ENCODE measurements at regions not wholly inside any gene's neighbourhood (a gene's known extent, or its start where the extent isn't known, plus 50 kb on each side); places are given as distances from the start of the nearest gene placed in this dataset.

- ChIA-PET CTCF (no interaction called here), POLR2A (no interaction called here)
- TF ChIP-seq, protein P1, sequence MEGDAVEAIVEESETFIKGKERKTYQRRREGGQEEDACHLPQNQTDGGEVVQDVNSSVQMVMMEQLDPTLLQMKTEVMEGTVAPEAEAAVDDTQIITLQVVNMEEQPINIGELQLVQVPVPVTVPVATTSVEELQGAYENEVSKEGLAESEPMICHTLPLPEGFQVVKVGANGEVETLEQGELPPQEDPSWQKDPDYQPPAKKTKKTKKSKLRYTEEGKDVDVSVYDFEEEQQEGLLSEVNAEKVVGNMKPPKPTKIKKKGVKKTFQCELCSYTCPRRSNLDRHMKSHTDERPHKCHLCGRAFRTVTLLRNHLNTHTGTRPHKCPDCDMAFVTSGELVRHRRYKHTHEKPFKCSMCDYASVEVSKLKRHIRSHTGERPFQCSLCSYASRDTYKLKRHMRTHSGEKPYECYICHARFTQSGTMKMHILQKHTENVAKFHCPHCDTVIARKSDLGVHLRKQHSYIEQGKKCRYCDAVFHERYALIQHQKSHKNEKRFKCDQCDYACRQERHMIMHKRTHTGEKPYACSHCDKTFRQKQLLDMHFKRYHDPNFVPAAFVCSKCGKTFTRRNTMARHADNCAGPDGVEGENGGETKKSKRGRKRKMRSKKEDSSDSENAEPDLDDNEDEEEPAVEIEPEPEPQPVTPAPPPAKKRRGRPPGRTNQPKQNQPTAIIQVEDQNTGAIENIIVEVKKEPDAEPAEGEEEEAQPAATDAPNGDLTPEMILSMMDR (IDR thresholded peaks at IDR 0.05; ENCODE audit: insufficient read depth in 1 of 2, low read depth in 1 of 2, low read length in 1 of 2, severe bottlenecking in 1 of 2, unreplicated experiment in 1 of 2) = no peak
- H3K27me3 Mint-ChIP-seq (ENCODE audit: insufficient read depth, unreplicated experiment) = peaks cover 10% of the 10 kb centered on the region
- no peaks in the 10 kb centered on the region for H3K9me3 Mint-ChIP-seq (ENCODE audit: unreplicated experiment)
- H3K9me3 ChIP-seq = no peaks in the 10 kb centered on the region
- no peaks in the 10 kb centered on the region for H3K4me1 Mint-ChIP-seq (ENCODE audit: low read depth, unreplicated experiment)
- H3K36me3 Mint-ChIP-seq (ENCODE audit: insufficient read depth, unreplicated experiment) = no peaks in the 10 kb centered on the region
- H3K27me3 ChIP-seq (replicated peaks; ENCODE audit: control insufficient read depth, insufficient read depth, low read length) = no peaks in the 10 kb centered on the region
- H3K36me3 ChIP-seq (ENCODE audit: control insufficient read depth, insufficient read depth, low read length) = no peaks in the 10 kb centered on the region
- H3K4me1 ChIP-seq = no peaks in the 10 kb centered on the region
- intact Hi-C loops (cut with micrococcal nuclease; ENCODE audit: unreplicated experiment) = no loop called here
- H3K27ac Mint-ChIP-seq (ENCODE audit: unreplicated experiment) = no peak overlapping the region
- H3K4me3 Mint-ChIP-seq (ENCODE audit: unreplicated experiment) = no peak overlapping the region
- H3K4me3 ChIP-seq (ENCODE audit: low read depth, low read length) = no peak overlapping the region
- no peak for DNase-seq
- no TSS peak for BruUV-seq (replicated peaks)
Measured at GRCh38 chr3:181568248-181568647, 143.5 kb upstream of the SOX2 start.

GRCh38 chr3:181567311-181568075, 144.2 kb upstream of the SOX2 start:
- POLR2A ChIA-PET = no interaction called here
- Histone ChIP-seq H3K36me3 (ENCODE audit: control insufficient read depth, insufficient read depth, low read length) (no peaks in the 10 kb centered on the region), H3K4me1 (no peaks in the 10 kb centered on the region), H3K27me3 (replicated peaks; ENCODE audit: control insufficient read depth, insufficient read depth, low read length) (no peaks in the 10 kb centered on the region), H3K4me3 (ENCODE audit: low read depth, low read length) (no peak overlapping the region), H3K9me3 (no peaks in the 10 kb centered on the region)
- TF ChIP-seq, protein P1 (IDR thresholded peaks at IDR 0.05; ENCODE audit: insufficient read depth in 1 of 2, low read depth in 1 of 2, low read length in 1 of 2, severe bottlenecking in 1 of 2, unreplicated experiment in 1 of 2) = no peak
- no TSS peak for BruUV-seq (replicated peaks)
- no peaks in the 10 kb centered on the region for H3K4me1 Mint-ChIP-seq (ENCODE audit: low read depth, unreplicated experiment)
- H3K9me3 Mint-ChIP-seq (ENCODE audit: unreplicated experiment) = no peaks in the 10 kb centered on the region
- DNase-seq = no peak
- peaks cover 11% of the 10 kb centered on the region for H3K27me3 Mint-ChIP-seq (ENCODE audit: insufficient read depth, unreplicated experiment)
- H3K27ac Mint-ChIP-seq (ENCODE audit: unreplicated experiment) = no peak overlapping the region
- no peak overlapping the region for H3K4me3 Mint-ChIP-seq (ENCODE audit: unreplicated experiment)
- H3K36me3 Mint-ChIP-seq (ENCODE audit: insufficient read depth, unreplicated experiment) = no peaks in the 10 kb centered on the region
- CTCF ChIA-PET = no interaction called here
- intact Hi-C loops (cut with micrococcal nuclease; ENCODE audit: unreplicated experiment) = no loop called here

GRCh38 chr3:181565416-181565815, 146.3 kb upstream of the SOX2 start:
- peaks cover 11% of the 10 kb centered on the region for H3K27me3 Mint-ChIP-seq (ENCODE audit: insufficient read depth, unreplicated experiment)
- intact Hi-C loops (cut with micrococcal nuclease; ENCODE audit: unreplicated experiment) = no loop called here
- POLR2A ChIA-PET = no interaction called here

More at GRCh38 chr3:181565416-181565815, 146.3 kb upstream of the SOX2 start:
- DNase-seq = no peak
- Mint-ChIP-seq H3K9me3 (ENCODE audit: unreplicated experiment) (no peaks in the 10 kb centered on the region), H3K27ac (ENCODE audit: unreplicated experiment) (no peak overlapping the region), H3K4me3 (ENCODE audit: unreplicated experiment) (no peak overlapping the region), H3K36me3 (ENCODE audit: insufficient read depth, unreplicated experiment) (no peaks in the 10 kb centered on the region), H3K4me1 (ENCODE audit: low read depth, unreplicated experiment) (no peaks in the 10 kb centered on the region)
- Histone ChIP-seq H3K4me3 (ENCODE audit: low read depth, low read length) (no peak overlapping the region), H3K27me3 (replicated peaks; ENCODE audit: control insufficient read depth, insufficient read depth, low read length) (no peaks in the 10 kb centered on the region), H3K4me1 (no peaks in the 10 kb centered on the region), H3K9me3 (no peaks in the 10 kb centered on the region), H3K36me3 (ENCODE audit: control insufficient read depth, insufficient read depth, low read length) (no peaks in the 10 kb centered on the region)
- TF ChIP-seq, protein P1 (IDR thresholded peaks at IDR 0.05; ENCODE audit: insufficient read depth in 1 of 2, low read depth in 1 of 2, low read length in 1 of 2, severe bottlenecking in 1 of 2, unreplicated experiment in 1 of 2) = no peak
- CTCF ChIA-PET = no interaction called here
- no TSS peak for BruUV-seq (replicated peaks)

Data from Caco-2 (cell line).